HCT116 (cell line): ENCODE measurements at regions not wholly inside any gene's neighbourhood (a gene's known extent, or its start where the extent isn't known, plus 50 kb on each side); places are given as distances from the start of the nearest gene placed in this dataset.

Experiments used
- ATAC-seq: fragments of 200-7000 bp; cut with Tn5 transposase; 2 replicates; pipeline ENCODE4 v1.9.1; 2020; ENCODE audit warnings: mild to moderate bottlenecking, moderate library complexity
- BruUV-seq: library from RNA; stranded (reverse); fragments of 400-500 nt; replicated peaks from 2 replicates; lab custom pipeline; 2021; lab: Mats Ljungman, UMichigan
- CTCF ChIA-PET: fragments of 300-600 bp; sonication (Branson Sonifier 250); formaldehyde crosslinking; loops from one replicate; lab custom pipeline; 2021; ENCODE audit warnings: antibody characterized with exemption; lab: Charles Lee
- POLR2A ChIA-PET: fragments of 300-600, 350-600 bp; sonication (Branson Sonifier 250); formaldehyde crosslinking; loops from one replicate; lab custom pipeline; 2021; ENCODE audit warnings: antibody characterized with exemption; lab: Charles Lee
- RAD21 ChIA-PET, 2 experiments: fragments of 300-600 bp; sonication (Branson Sonifier 250); formaldehyde crosslinking; loops; one replicate each; lab custom pipeline; 2023; ENCODE audit warnings: low total read pairs in 2 of 2; ENCODE audit not compliant: uncharacterized antibody in 2 of 2, unreplicated experiment in 2 of 2, low non-redundant PET in 1 of 2; lab: Charles Lee
- DNase-seq: peaks from one replicate; pipeline ENCODE4 v3.0.0-alpha.2; 2010; ENCODE audit warnings: low read depth, low spot score
- H2AFZ ChIP-seq: fragments of 200-600 bp; shearing (Covaris generic), sonication (generic); 2 replicates; pipeline ENCODE4 v1.6.1; 2017; ENCODE audit warnings: low read depth, mixed run types, mixed read lengths, antibody characterized with exemption, low read length; ENCODE audit not compliant: poor library complexity, severe bottlenecking
- H3K27ac ChIP-seq: 2 replicates; pipeline ENCODE4 v1.5.1; 2012; ENCODE audit warnings: low read depth, low read length
- H3K27me3 ChIP-seq: fragments of 200-600 bp; sonication (generic); 2 replicates; pipeline ENCODE4 v1.6.1; 2016; ENCODE audit warnings: mixed run types, low read length, mixed read lengths; ENCODE audit not compliant: insufficient read depth
- H3K36me3 ChIP-seq, 2 experiments: fragments of 200-500 bp in 1 of 2; fragments of 200-600 bp in 1 of 2; sonication (Bioruptor generic) in 1 of 2; sonication (generic) in 1 of 2; 2 replicates each; pipeline versions ENCODE4 v1.5.1 to v1.6.1; 2014 to 2016; ENCODE audit warnings: low read length in 2 of 2, inconsistent platforms in 1 of 2, mixed read lengths in 1 of 2, mixed run types in 1 of 2; ENCODE audit not compliant: insufficient read depth in 2 of 2, control insufficient read depth in 1 of 2
- H3K4me1 ChIP-seq, 2 experiments: fragments of 200-600 bp in 1 of 2; sonication (generic) in 1 of 2; 2 replicates each; pipeline versions ENCODE4 v1.5.1 to v1.6.1; 2012 to 2017; ENCODE audit warnings: low read length in 2 of 2, inconsistent platforms in 1 of 2, mild to moderate bottlenecking in 1 of 2, mixed read lengths in 1 of 2, mixed run types in 1 of 2, moderate library complexity in 1 of 2; ENCODE audit not compliant: insufficient read depth in 2 of 2, control insufficient read depth in 1 of 2
- H3K4me2 ChIP-seq: fragments of 200-600 bp; sonication (generic); 2 replicates; pipeline ENCODE4 v1.6.1; 2017; ENCODE audit warnings: mixed run types, low read length, mixed read lengths
- H3K4me3 ChIP-seq, 2 experiments: fragments of 200-600 bp in 1 of 2; sonication (generic) in 1 of 2; replicated peaks in 1 of 2; 2 replicates each; pipeline ENCODE4 v1.5.1; 2011 to 2016; ENCODE audit warnings: low read length in 2 of 2, control low read depth in 1 of 2, low read depth in 1 of 2, mild to moderate bottlenecking in 1 of 2, mixed read lengths in 1 of 2, mixed run types in 1 of 2
- H3K79me2 ChIP-seq: fragments of 200-600 bp; sonication (generic); 2 replicates; pipeline ENCODE4 v1.6.1; 2017; ENCODE audit warnings: mild to moderate bottlenecking, mixed run types, low read length, moderate library complexity, mixed read lengths; ENCODE audit not compliant: insufficient read depth
- H3K9ac ChIP-seq: fragments of 200-600 bp; sonication (generic); 2 replicates; pipeline ENCODE4 v1.6.1; 2016; ENCODE audit warnings: low read length, mixed read lengths
- H3K9me2 ChIP-seq: fragments of 200-600 bp; sonication (generic), shearing (Covaris generic); 2 replicates; pipeline ENCODE4 v1.6.1; 2017; ENCODE audit warnings: mixed run types, mild to moderate bottlenecking, moderate library complexity; ENCODE audit not compliant: insufficient read depth
- H3K9me3 ChIP-seq, 2 experiments: fragments of 200-500 bp in 1 of 2; fragments of 200-600 bp in 1 of 2; sonication (Bioruptor generic) in 1 of 2; sonication (generic) in 1 of 2; 2 replicates each; pipeline ENCODE4 v1.6.1; 2014 to 2017; ENCODE audit warnings: low read length in 2 of 2, mixed read lengths in 2 of 2, inconsistent platforms in 1 of 2, low read depth in 1 of 2, mild to moderate bottlenecking in 1 of 2, mixed run types in 1 of 2, moderate library complexity in 1 of 2; ENCODE audit not compliant: control insufficient read depth in 1 of 2, insufficient read depth in 1 of 2
- H4K20me1 ChIP-seq: fragments of 200-600 bp; sonication (generic), shearing (Covaris generic); 2 replicates; pipeline ENCODE4 v1.6.1; 2017; ENCODE audit warnings: mixed run types, mild to moderate bottlenecking, moderate library complexity; ENCODE audit not compliant: insufficient read depth
- CBX3 ChIP-seq: IDR thresholded peaks from 2 replicates; pipeline ENCODE4 v1.6.1; 2012; ENCODE audit warnings: low read depth
- CEBPB ChIP-seq: IDR thresholded peaks from 2 replicates; pipeline ENCODE4 v1.6.1; 2012; ENCODE audit warnings: low read depth
- FOSL1 ChIP-seq: IDR thresholded peaks from 2 replicates; pipeline ENCODE4 v1.6.1; 2012; ENCODE audit warnings: low read depth
- POLR2A ChIP-seq: IDR thresholded peaks from 2 replicates; pipeline ENCODE4 v1.7.0; 2011; ENCODE audit warnings: borderline replicate concordance; ENCODE audit not compliant: insufficient read depth, insufficient read length; ENCODE audit errors: extremely low read depth
- RAD21 ChIP-seq: IDR thresholded peaks from 2 replicates; pipeline ENCODE4 v1.6.1; 2012; ENCODE audit warnings: low read depth, mild to moderate bottlenecking
- intact Hi-C: fragments of 100-400 bp; cut with micrococcal nuclease; formaldehyde crosslinking; loops from 2 replicates; pipeline ENCODE4 v1.10.0; 2022
- TF ChIP-seq, protein P1 (sequence below): IDR thresholded peaks from 2 replicates; pipeline ENCODE4 v1.6.1; 2012; ENCODE audit warnings: low read depth

DNA sequence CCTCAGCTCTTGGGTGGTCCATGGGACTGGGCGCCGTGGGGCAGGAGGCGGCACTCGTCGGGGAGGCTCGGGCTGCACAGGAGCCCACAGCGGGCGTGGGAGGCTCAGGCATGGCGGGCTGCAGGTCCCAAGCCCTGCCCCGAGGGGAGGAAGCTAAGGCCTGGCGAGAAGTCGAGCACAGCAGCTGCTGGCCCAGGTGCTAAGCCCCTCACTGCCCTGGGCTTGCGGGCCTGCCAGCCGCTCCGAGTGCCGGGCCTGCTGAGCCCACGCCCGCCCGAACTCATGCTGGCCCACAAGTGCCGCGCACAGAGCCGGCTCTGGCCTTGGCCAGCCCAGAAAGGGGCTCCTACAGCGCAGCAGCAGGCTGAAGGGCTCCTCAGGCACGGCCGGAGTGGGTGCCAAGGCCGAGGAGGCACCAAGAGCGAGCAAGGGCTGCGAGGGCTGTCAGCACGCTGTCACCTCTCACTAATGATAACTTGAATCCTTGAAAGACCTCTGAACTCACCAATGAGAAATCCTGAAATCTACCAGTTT, 1506.8 kb upstream of the WWC1 start:
- DNase-seq = no peak

More for the DNA sequence above, 1506.8 kb upstream of the WWC1 start:
- CTCF ChIA-PET = no interaction called here
- H3K4me3 ChIP-seq = no peak overlapping the region
- no peaks in the 10 kb centered on the region for H3K9me2 ChIP-seq
- peaks cover 3 to 24% of the 10 kb centered on the region in 2 experiments; a peak in 2 of 4 replicates for H3K9me3 ChIP-seq
- POLR2A ChIA-PET = no interaction called here
- no peaks in the 10 kb centered on the region for H3K36me3 ChIP-seq
- no peak overlapping the region for H3K9ac ChIP-seq
- H3K27me3 ChIP-seq = no peaks in the 10 kb centered on the region
- H3K4me2 ChIP-seq = no peak overlapping the region
- no TSS peak for BruUV-seq
- no peak for ATAC-seq
- no peaks in the 10 kb centered on the region for H3K4me1 ChIP-seq
- RAD21 ChIA-PET = no interaction called here
- H3K27ac ChIP-seq = no peak overlapping the region
- no peak for TF ChIP-seq CBX3
- TF ChIP-seq CEBPB = no peak
- TF ChIP-seq POLR2A = no peak
- no peak for TF ChIP-seq FOSL1
- no peak for TF ChIP-seq RAD21
- TF ChIP-seq, protein P1, sequence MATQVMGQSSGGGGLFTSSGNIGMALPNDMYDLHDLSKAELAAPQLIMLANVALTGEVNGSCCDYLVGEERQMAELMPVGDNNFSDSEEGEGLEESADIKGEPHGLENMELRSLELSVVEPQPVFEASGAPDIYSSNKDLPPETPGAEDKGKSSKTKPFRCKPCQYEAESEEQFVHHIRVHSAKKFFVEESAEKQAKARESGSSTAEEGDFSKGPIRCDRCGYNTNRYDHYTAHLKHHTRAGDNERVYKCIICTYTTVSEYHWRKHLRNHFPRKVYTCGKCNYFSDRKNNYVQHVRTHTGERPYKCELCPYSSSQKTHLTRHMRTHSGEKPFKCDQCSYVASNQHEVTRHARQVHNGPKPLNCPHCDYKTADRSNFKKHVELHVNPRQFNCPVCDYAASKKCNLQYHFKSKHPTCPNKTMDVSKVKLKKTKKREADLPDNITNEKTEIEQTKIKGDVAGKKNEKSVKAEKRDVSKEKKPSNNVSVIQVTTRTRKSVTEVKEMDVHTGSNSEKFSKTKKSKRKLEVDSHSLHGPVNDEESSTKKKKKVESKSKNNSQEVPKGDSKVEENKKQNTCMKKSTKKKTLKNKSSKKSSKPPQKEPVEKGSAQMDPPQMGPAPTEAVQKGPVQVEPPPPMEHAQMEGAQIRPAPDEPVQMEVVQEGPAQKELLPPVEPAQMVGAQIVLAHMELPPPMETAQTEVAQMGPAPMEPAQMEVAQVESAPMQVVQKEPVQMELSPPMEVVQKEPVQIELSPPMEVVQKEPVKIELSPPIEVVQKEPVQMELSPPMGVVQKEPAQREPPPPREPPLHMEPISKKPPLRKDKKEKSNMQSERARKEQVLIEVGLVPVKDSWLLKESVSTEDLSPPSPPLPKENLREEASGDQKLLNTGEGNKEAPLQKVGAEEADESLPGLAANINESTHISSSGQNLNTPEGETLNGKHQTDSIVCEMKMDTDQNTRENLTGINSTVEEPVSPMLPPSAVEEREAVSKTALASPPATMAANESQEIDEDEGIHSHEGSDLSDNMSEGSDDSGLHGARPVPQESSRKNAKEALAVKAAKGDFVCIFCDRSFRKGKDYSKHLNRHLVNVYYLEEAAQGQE = no peak
- intact Hi-C loops = no loop called here
- no peaks in the 10 kb centered on the region for H4K20me1 ChIP-seq
- H3K79me2 ChIP-seq = no peaks in the 10 kb centered on the region
- no peak overlapping the region for H2AFZ ChIP-seq
